HCT116 (cell line): ENCODE measurements at regions not wholly inside any gene's neighbourhood (a gene's known extent, or its start where the extent isn't known, plus 50 kb on each side); places are given as distances from the start of the nearest gene placed in this dataset.

ENCODE experiments used
- CBX3 ChIP-seq: IDR thresholded peaks from 2 replicates; pipeline ENCODE4 v1.6.1; 2012; ENCODE audit warnings: low read depth
- CTCF ChIP-seq, 3 experiments: fragments of 200-600 bp in 1 of 3; sonication (generic) in 1 of 3; IDR thresholded peaks in 2 of 3; conservative IDR thresholded peaks in 1 of 3; 2 replicates each; pipeline ENCODE4 v1.5.1; 2012 to 2017; ENCODE audit warnings: low read depth in 2 of 3, low read length in 2 of 3, antibody characterized with exemption in 1 of 3, borderline replicate concordance in 1 of 3, control low read depth in 1 of 3, mild to moderate bottlenecking in 1 of 3, mixed read lengths in 1 of 3, mixed run types in 1 of 3, moderate library complexity in 1 of 3; ENCODE audit not compliant: insufficient read depth in 1 of 3
- EZH2phosphoT487 ChIP-seq: fragments of 200-600 bp; IDR thresholded peaks from 2 replicates; pipeline ENCODE4 v1.6.1; 2018; ENCODE audit warnings: antibody characterized with exemption, borderline replicate concordance
- SIN3A ChIP-seq: IDR thresholded peaks from 2 replicates; pipeline ENCODE4 v1.6.1; 2012; ENCODE audit warnings: low read depth
- YY1 ChIP-seq: IDR thresholded peaks from 2 replicates; pipeline ENCODE4 v1.6.1; 2011; ENCODE audit warnings: low read length, low read depth, moderate library complexity, mild to moderate bottlenecking; ENCODE audit not compliant: insufficient replicate concordance; ENCODE audit errors: extremely low read depth
- TF ChIP-seq, protein P1 (sequence below): IDR thresholded peaks from 2 replicates; pipeline ENCODE4 v1.6.1; 2012

GRCh38 chr20:43295781-43296180, 106.1 kb upstream of the PTPRT start:
- TF ChIP-seq, protein P1, sequence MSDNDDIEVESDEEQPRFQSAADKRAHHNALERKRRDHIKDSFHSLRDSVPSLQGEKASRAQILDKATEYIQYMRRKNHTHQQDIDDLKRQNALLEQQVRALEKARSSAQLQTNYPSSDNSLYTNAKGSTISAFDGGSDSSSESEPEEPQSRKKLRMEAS: no peak
- TF ChIP-seq CTCF (IDR thresholded peaks at IDR 0.05 in 2 of 3, conservative IDR thresholded peaks at IDR 0.05 in 1 of 3; ENCODE audit: borderline replicate concordance in 1 of 3, insufficient read depth in 1 of 3, low read depth in 2 of 3, low read length in 2 of 3) (no peak), YY1 (no peak), CBX3 (no peak), EZH2phosphoT487 (no peak), SIN3A (no peak)
